AG20443 (cell line): ENCODE measurements at regions not wholly inside any gene's neighbourhood (a gene's known extent, or its start where the extent isn't known, plus 50 kb on each side); places are given as distances from the start of the nearest gene placed in this dataset.

ENCODE experiments used
- DNase-seq: peaks from one replicate; pipeline ENCODE4 v3.0.0; 2012; ENCODE audit warnings: low spot score, mixed read lengths

GRCh38 chr6:17226786-17227233 lies 54.4 kb upstream of the RBM24 start:
- peak; percentile 30 for DNase-seq

- no peak for DNase-seq
These were observed 53.8 kb upstream of the RBM24 start for GRCh38 chr6:17227403-17227802.
